ENCODE measurements at regions not wholly inside any gene's neighbourhood (a gene's known extent, or its start where the extent isn't known, plus 50 kb on each side); places are given as distances from the start of the nearest gene placed in this dataset.

DNA sequence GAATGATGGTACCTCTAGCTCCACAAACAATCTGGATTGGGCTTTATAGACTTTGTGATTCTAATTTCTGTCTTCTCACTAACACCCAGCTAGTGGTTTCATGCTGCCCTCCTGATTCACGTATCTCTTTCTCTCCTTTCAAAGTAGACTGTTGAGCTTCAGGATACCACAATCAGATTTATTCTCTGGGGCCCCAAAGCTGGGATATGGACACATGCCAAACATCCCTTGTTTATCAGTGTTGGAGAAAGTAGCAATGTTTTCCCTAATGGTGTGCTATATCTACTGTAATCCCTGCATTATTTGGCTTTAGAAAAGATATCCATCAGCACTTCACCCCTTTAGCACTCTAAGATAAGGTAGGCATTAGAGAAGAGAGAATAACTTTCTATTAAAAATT lies 361.0 kb downstream of the FGF10 start:
- no peak for TF ChIP-seq POLR2A (IDR thresholded peaks at IDR 0.05)
- TF ChIP-seq, protein P1, sequence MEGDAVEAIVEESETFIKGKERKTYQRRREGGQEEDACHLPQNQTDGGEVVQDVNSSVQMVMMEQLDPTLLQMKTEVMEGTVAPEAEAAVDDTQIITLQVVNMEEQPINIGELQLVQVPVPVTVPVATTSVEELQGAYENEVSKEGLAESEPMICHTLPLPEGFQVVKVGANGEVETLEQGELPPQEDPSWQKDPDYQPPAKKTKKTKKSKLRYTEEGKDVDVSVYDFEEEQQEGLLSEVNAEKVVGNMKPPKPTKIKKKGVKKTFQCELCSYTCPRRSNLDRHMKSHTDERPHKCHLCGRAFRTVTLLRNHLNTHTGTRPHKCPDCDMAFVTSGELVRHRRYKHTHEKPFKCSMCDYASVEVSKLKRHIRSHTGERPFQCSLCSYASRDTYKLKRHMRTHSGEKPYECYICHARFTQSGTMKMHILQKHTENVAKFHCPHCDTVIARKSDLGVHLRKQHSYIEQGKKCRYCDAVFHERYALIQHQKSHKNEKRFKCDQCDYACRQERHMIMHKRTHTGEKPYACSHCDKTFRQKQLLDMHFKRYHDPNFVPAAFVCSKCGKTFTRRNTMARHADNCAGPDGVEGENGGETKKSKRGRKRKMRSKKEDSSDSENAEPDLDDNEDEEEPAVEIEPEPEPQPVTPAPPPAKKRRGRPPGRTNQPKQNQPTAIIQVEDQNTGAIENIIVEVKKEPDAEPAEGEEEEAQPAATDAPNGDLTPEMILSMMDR (IDR thresholded peaks at IDR 0.05) = no peak
